Right lobe of liver (tissue), 6 donors: ENCODE measurements at regions not wholly inside any gene's neighbourhood (a gene's known extent, or its start where the extent isn't known, plus 50 kb on each side); places are given as distances from the start of the nearest gene placed in this dataset.
"Not testable (repeated sequence)": the region's sequence is repeated elsewhere in the genome, so short reads cannot be mapped to it uniquely, and the experiment has no call there.

Experiments
- ATAC-seq, 4 donors: fragments of 200-7000 bp; cut with Tn5 transposase; one replicate each; pipeline ENCODE4 v1.9.1; 2020; ENCODE audit warnings: mild to moderate bottlenecking in 4 of 4, moderate library complexity in 4 of 4
- DNase-seq, 3 donors: peaks; one replicate each; pipeline ENCODE4 v3.0.0-alpha.2; 2020
- H3K27ac ChIP-seq, 3 donors: fragments of 200-600 bp; one replicate each; pipeline ENCODE4 v1.8.0; 2022
- H3K27me3 ChIP-seq, 2 donors: fragments of 200-600 bp; one replicate each; pipeline ENCODE4 v1.8.0; 2022
- H3K36me3 ChIP-seq, 4 donors: fragments of 200-600 bp; sonication (generic) in 1 of 4; one replicate each; pipeline versions ENCODE4 v1.5.1 to v1.8.0; 2017 to 2022; ENCODE audit warnings: control low read depth in 1 of 4
- H3K4me1 ChIP-seq, 4 donors: fragments of 200-600 bp; sonication (generic) in 1 of 4; one replicate each; pipeline versions ENCODE4 v1.5.1 to v1.8.0; 2017 to 2022; ENCODE audit warnings: control low read depth in 1 of 4
- H3K4me3 ChIP-seq, 3 donors: fragments of 200-600 bp; one replicate each; pipeline ENCODE4 v1.8.0; 2022
- H3K9me3 ChIP-seq, 4 donors: fragments of 200-600 bp; sonication (generic) in 1 of 4; one replicate each; pipeline versions ENCODE4 v1.5.1 to v1.8.0; 2017 to 2022; ENCODE audit warnings: control low read depth in 1 of 4
- POLR2A ChIP-seq: fragments of 450-650 bp; IDR thresholded peaks from one replicate; pipeline ENCODE4 v1.6.1; 2017; ENCODE audit warnings: antibody characterized with exemption, mild to moderate bottlenecking
- WGBS: methylation state at CpG from one replicate; pipeline ENCODE4 v1.1.6; 2018; ENCODE audit warnings: low coverage, low lambda C conversion rate; ENCODE audit not compliant: insufficient coverage; ENCODE audit errors: missing lambda C conversion rate; 5-methylcytosine and 5-hydroxymethylcytosine counted together
- intact Hi-C, 2 donors: fragments of 100-400 bp; cut with DNase I; formaldehyde crosslinking; loops; one replicate each; pipeline versions ENCODE4 v1.11.2 to v1.14.1; 2022
- TF ChIP-seq, protein P1 (sequence below), 4 donors: fragments of 200-600 bp in 3 of 4; fragments of 450-650 bp in 1 of 4; IDR thresholded peaks; one replicate each; pipeline versions ENCODE4 v1.5.1 to v1.8.0; 2016 to 2022; ENCODE audit warnings: antibody characterized with exemption in 4 of 4, mild to moderate bottlenecking in 2 of 4
- donor health status: DM: no; HTN: yes; CAD: no.
- donor health status: DM: no; HTN: no; CAD: no.
- donor health status: DM: no; HTN: no; CAD: no.
- donor health status: DM: no; HTN: yes; CAD: no.
- donor health status: DM: no; HTN: yes; CAD: no.

DNA sequence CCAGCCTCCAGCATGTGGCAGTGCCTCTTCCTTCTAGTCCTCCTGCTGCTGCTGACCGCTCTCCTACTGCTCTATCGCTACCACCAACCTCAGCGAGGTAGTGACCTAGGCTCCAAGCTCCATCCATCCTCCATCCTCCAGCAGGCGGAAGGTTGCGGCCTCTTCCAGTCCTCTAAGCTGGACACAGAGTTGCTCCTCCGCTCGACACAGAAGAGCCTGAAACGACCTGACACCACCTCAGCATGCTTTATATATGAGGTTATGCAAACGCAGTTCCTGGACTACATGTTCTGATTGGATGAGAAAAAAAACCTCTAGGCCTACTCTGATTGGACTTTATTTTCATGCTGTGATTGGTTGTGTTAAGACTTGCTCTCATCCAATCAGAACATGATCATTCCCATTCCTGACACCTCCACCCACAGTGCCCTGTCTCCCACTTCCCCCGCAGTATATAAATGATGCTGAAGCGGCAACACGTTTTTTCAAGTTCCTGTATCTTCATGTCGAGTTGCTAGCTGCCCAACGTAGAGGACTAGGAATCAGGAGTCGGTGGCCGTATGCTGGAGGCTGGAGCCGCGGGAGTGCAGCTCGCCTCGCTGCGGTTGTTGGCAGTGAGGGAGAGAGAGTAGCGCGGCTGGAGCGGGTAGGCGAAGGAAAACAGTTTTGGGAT is 398.1 kb downstream of the KCNJ18 start:
- no peaks in the 10 kb centered on the region for H3K36me3 ChIP-seq
- no peaks in the 10 kb centered on the region for H3K4me1 ChIP-seq
- no peak for TF ChIP-seq POLR2A
- TF ChIP-seq, protein P1, sequence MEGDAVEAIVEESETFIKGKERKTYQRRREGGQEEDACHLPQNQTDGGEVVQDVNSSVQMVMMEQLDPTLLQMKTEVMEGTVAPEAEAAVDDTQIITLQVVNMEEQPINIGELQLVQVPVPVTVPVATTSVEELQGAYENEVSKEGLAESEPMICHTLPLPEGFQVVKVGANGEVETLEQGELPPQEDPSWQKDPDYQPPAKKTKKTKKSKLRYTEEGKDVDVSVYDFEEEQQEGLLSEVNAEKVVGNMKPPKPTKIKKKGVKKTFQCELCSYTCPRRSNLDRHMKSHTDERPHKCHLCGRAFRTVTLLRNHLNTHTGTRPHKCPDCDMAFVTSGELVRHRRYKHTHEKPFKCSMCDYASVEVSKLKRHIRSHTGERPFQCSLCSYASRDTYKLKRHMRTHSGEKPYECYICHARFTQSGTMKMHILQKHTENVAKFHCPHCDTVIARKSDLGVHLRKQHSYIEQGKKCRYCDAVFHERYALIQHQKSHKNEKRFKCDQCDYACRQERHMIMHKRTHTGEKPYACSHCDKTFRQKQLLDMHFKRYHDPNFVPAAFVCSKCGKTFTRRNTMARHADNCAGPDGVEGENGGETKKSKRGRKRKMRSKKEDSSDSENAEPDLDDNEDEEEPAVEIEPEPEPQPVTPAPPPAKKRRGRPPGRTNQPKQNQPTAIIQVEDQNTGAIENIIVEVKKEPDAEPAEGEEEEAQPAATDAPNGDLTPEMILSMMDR (IDR thresholded peaks at IDR 0.05) = no peak
- no peak for ATAC-seq
- H3K27ac ChIP-seq = no peak overlapping the region
- no peaks in the 10 kb centered on the region for H3K27me3 ChIP-seq
- H3K9me3 ChIP-seq = no peaks in the 10 kb centered on the region
- WGBS = 70% methylated on average over 16 of the region's 25 CpGs
- intact Hi-C loops = no loop called here
- H3K4me3 ChIP-seq = no peak overlapping the region
- no peak for DNase-seq

DNA sequence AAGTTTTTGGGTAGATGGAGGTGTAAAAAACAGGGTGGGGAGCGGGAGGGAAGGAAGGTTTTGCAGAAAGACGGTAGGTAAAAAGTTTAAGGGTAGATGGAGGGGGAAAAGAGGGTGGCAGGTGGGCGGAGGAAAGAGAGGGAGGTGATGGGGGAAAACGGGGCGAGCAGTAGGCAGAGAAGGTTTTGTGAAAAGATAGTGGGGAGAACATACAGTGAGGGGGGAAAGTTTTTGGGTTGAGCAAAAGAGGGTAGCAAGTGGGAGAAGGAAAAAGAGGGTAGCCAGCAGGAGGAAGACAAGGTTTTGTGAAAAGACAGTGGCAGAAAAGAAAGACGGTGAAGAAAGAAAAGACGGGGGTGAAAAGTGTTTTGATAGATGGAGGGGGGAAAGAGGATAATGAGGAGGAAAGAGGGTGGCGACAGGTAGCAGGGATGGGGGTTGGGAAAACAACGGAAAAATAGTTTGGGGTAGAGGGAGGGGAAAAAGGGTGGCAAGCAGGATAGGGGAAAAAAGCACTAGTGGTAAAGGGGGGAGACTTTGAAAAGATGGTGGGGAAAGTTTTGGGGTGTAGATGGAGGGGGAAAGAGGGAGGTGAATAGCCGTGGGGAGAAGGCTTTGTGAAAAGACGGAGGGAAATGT is 398.8 kb downstream of the KCNJ18 start:
- H3K4me3 ChIP-seq, DNase-seq, H3K27me3 ChIP-seq, H3K9me3 ChIP-seq, H3K4me1 ChIP-seq, intact Hi-C loops, ATAC-seq, H3K36me3 ChIP-seq, H3K27ac ChIP-seq: not testable (repeated sequence)
- 66% methylated on average over 10 of the region's 11 CpGs for WGBS

DNA sequence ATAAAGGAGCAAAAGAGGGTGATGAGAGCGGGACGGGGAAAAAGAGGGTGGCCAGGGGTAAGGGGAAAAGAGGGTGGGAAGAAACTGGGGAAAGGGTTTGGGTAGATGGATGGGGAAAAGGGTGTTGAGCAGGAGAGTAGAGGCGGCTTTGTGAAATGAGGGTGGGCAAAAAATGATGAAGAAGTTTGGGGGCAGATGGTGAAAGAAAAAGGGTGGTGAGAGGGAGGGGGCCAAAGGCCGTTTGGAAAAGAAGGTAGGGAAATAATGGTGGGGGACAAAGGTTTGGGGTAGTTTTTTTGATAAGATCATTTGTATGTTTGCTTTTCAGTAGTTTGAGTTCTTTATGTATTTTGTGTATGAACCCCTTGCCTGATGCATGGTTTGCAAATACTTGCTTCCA is 399.5 kb downstream of the KCNJ18 start:
- H3K27ac ChIP-seq, H3K9me3 ChIP-seq, H3K27me3 ChIP-seq, H3K36me3 ChIP-seq, H3K4me3 ChIP-seq, intact Hi-C loops, ATAC-seq, DNase-seq, H3K4me1 ChIP-seq: not testable (repeated sequence)
- WGBS = 56% methylated on average over 4 of the region's 4 CpGs

DNA sequence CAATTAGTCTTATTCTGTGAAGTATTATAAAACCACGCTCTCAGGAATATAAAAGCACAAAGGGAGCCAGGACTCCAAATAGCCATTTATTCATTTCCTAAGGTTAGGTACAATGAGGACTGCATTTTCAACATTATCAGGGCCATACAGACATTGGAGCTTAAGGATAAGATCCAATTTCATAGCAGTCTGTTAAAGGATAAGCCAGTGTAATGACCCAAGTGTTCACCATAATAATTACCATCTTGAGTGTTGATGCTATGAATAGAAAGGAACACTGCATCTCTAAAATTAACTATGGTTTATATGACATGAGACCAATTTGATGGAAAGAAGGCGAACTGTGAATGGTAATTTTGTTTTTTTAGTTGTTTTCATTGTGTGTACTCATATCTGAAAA is 403.1 kb downstream of the KCNJ18 start:
- H3K27ac ChIP-seq, intact Hi-C loops: not testable (repeated sequence)
- WGBS = 27% methylated on average over 2 of the region's 2 CpGs

DNA sequence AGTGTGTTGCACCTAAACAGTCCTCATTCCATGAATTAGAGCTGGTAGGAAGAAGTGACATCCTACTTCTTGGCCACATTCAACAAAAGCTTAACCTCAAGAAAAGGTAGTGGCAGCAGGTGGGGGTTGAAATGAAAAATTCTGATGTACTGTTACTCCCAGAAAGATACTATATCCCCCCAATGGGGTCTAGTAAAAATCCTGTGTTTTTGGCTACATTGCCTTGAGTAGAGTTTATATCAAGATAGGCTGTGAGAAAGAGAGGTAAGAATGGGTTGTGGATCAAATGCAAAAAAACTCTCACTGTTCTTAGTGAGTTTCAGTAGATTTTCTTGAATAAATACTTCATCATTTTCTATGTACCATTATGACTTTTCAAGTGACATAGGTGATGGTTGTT is 407.3 kb downstream of the KCNJ18 start:
- H3K27ac ChIP-seq, H3K27me3 ChIP-seq, ATAC-seq, H3K9me3 ChIP-seq, H3K4me3 ChIP-seq, H3K4me1 ChIP-seq, H3K36me3 ChIP-seq, DNase-seq, intact Hi-C loops: not testable (repeated sequence)

More for the DNA sequence above, 403.1 kb downstream of the KCNJ18 start:
- DNase-seq, H3K27me3 ChIP-seq, H3K36me3 ChIP-seq, H3K4me1 ChIP-seq, H3K9me3 ChIP-seq, ATAC-seq, H3K4me3 ChIP-seq: not testable (repeated sequence)

DNA sequence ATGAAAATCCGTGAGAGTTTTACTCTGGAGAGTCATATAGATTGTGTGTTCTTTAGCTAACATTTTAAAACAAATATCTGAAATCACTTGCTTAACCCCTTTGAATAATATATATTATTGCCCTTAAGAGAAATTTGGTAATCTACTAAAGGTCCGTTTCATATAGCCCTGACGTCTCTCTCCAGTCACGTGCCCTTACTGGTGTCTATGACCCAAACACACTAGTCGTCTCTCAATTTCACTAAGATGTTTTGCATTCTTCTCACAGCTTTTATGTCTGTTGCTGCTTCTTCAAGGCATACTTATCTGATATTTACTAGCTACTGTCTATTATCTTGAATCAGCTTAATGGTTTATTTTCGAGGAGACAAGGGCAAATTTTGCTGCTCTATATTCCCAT is 409.9 kb downstream of the KCNJ18 start:
- no peak overlapping the region for H3K4me3 ChIP-seq
- H3K9me3 ChIP-seq = no peaks in the 10 kb centered on the region
- no peaks in the 10 kb centered on the region for H3K36me3 ChIP-seq
- WGBS = 50% methylated on average over 6 of the region's 6 CpGs
- H3K4me1 ChIP-seq = no peaks in the 10 kb centered on the region
- no peak for TF ChIP-seq POLR2A
- TF ChIP-seq, protein P1 (IDR thresholded peaks at IDR 0.05) = no peak
- H3K27ac ChIP-seq = no peak overlapping the region
- DNase-seq (no peak), ATAC-seq (no peak)
- H3K27me3 ChIP-seq = no peaks in the 10 kb centered on the region
- intact Hi-C loops = no loop called here

DNA sequence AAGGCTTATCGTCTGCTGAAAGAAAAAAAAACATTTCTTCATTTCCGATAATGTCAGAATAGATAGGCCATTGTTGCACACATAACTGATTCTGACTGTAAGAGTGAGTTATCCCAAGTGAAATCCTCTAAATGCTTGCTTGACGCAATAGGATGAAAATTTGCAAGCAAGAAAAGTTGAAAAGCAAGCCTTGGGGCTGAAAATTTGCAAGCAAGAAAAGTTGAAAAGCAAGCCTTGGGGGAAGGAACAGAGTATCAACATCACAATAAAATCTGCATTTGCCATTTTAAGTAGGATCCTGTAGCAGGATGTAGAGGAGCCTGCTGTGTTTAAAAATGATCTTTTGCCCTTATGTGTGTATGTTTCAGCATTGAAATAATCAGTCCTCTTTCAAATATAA is 424.4 kb downstream of the KCNJ18 start:
- H3K27me3 ChIP-seq, H3K36me3 ChIP-seq, intact Hi-C loops, ATAC-seq, H3K9me3 ChIP-seq, H3K4me3 ChIP-seq, H3K27ac ChIP-seq, H3K4me1 ChIP-seq, DNase-seq: not testable (repeated sequence)
- 24% methylated on average over 3 of the region's 3 CpGs for WGBS

DNA sequence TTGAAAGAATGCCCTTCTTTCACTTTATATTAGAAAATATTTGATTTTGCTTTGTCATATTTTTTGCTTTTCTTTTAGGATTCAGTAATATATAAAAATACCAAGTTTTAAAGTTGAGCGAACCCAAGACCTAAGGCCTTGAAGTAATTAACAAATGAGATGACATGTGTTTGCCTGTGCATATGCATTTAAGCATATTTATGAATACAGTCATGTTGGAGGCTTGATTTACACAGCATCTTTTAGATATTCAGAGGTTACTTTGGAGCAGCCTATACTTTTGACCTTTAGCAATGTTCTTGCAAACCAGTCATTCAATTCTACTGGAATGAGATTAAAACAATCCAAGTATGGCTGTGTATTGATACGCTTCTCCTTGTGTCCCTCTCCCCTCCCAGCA is 425.1 kb downstream of the KCNJ18 start:
- intact Hi-C loops, ATAC-seq: not testable (repeated sequence)

DNA sequence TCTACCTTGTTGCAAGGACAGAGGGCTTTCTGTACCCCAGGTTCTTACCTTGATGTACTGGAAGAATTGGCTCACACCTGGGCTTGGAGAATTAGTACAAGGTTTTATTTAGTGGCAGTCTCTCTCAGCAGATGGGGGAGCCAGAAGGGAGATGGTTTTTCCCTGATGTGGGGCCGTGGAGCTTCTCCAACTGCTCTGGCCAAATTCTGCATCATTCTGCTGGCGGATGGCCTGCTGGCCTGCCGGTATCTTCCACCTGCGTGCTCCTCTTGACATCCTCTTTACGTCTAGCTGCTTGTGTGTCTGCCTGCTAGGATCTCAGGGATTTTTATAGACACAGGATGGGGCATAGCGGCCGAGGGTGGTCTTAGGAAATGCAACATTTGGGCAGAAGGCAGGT is 426.7 kb downstream of the KCNJ18 start:
- H3K27ac ChIP-seq, H3K36me3 ChIP-seq, H3K27me3 ChIP-seq, H3K4me1 ChIP-seq, H3K9me3 ChIP-seq, intact Hi-C loops, DNase-seq, ATAC-seq, H3K4me3 ChIP-seq: not testable (repeated sequence)
- WGBS = 51% methylated on average over 5 of the region's 7 CpGs

More for the DNA sequence above, 425.1 kb downstream of the KCNJ18 start:
- H3K9me3 ChIP-seq, H3K36me3 ChIP-seq, H3K27me3 ChIP-seq, H3K27ac ChIP-seq, DNase-seq, H3K4me1 ChIP-seq, H3K4me3 ChIP-seq: not testable (repeated sequence)
- 31% methylated on average over 2 of the region's 2 CpGs for WGBS

DNA sequence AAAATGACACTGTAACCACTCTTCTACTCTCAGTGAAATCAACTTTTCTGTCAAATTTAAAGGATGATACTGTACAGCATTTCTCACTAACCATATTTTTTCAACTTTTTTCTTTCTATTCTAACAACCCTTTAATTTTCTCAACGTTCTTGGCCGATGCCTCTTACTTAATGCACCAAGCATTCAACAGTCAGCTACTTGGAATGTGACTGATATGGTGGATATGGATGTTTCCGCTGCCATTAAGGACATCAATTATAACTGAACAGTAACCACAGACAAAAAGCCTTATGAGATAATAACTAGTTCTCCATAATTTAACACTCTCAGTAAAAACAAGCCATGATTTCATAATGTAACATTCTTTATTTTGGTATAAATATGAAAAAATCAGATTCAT is 427.4 kb downstream of the KCNJ18 start:
- intact Hi-C loops, H3K4me3 ChIP-seq, ATAC-seq, H3K27ac ChIP-seq, H3K36me3 ChIP-seq, H3K4me1 ChIP-seq, H3K9me3 ChIP-seq, H3K27me3 ChIP-seq, DNase-seq: not testable (repeated sequence)
- WGBS = 65% methylated on average over 3 of the region's 3 CpGs
